GM21529 (cell line): ENCODE measurements at regions not wholly inside any gene's neighbourhood (a gene's known extent, or its start where the extent isn't known, plus 50 kb on each side); places are given as distances from the start of the nearest gene placed in this dataset.

Experiments
- ATAC-seq: cut with Tn5 transposase; IDR thresholded peaks from one replicate; pipeline ENCODE4 v1.9.1; 2021; ENCODE audit not compliant: unreplicated experiment

- no peak for ATAC-seq
Measured at GRCh38 chr21:16011719-16012118, 281.9 kb downstream of the USP25 start.

GRCh38 chr21:16013570-16013969 is 283.8 kb downstream of the USP25 start:
- no peak for ATAC-seq

- no peak for ATAC-seq
Measured at GRCh38 chr21:16020878-16021277, 291.1 kb downstream of the USP25 start.

- no peak for ATAC-seq
Measured at GRCh38 chr21:16022116-16022515, 292.3 kb downstream of the USP25 start.

- ATAC-seq, result no peak
Measured at GRCh38 chr21:16022921-16023320, 293.1 kb downstream of the USP25 start.

GRCh38 chr21:16028142-16028541 is 298.4 kb downstream of the USP25 start:
- no peak for ATAC-seq

GRCh38 chr21:16028941-16029464 is 299.2 kb downstream of the USP25 start:
- no peak for ATAC-seq

GRCh38 chr21:16033193-16033592 is 303.4 kb downstream of the USP25 start:
- ATAC-seq, result no peak

- no peak for ATAC-seq
Measured at GRCh38 chr21:16034446-16035190, 304.8 kb downstream of the USP25 start.

- no peak for ATAC-seq
Measured at GRCh38 chr21:16037421-16037955, 307.7 kb downstream of the USP25 start.

- no peak for ATAC-seq
Measured at GRCh38 chr21:16040601-16041000, 310.8 kb downstream of the USP25 start.

GRCh38 chr21:16044676-16045075 is 314.9 kb downstream of the USP25 start:
- no peak for ATAC-seq

- ATAC-seq, result no peak
Measured at GRCh38 chr21:16046656-16047330, 317.0 kb downstream of the USP25 start.

GRCh38 chr21:16047904-16048303 is 318.1 kb downstream of the USP25 start:
- no peak for ATAC-seq

GRCh38 chr21:16055014-16055413 is 325.2 kb downstream of the USP25 start:
- ATAC-seq, result no peak

- ATAC-seq, result no peak
Measured at GRCh38 chr21:16058896-16059295, 329.1 kb downstream of the USP25 start.

- ATAC-seq, result no peak
Measured at GRCh38 chr21:16059981-16060380, 330.2 kb downstream of the USP25 start.

GRCh38 chr21:16061194-16061593 is 331.4 kb downstream of the USP25 start:
- no peak for ATAC-seq

- no peak for ATAC-seq
Measured at GRCh38 chr21:16069178-16070112, 339.7 kb downstream of the USP25 start.

- ATAC-seq, result no peak
Measured at GRCh38 chr21:16070207-16070651, 340.4 kb downstream of the USP25 start.

- ATAC-seq, result no peak
Measured at GRCh38 chr21:16071092-16071491, 341.3 kb downstream of the USP25 start.
